EH (cell line): ENCODE measurements at regions not wholly inside any gene's neighbourhood (a gene's known extent, or its start where the extent isn't known, plus 50 kb on each side); places are given as distances from the start of the nearest gene placed in this dataset.

Source experiments
- DNase-seq: peaks from one replicate; pipeline ENCODE4 v3.0.0-alpha.2; 2015; ENCODE audit warnings: low read depth

DNA sequence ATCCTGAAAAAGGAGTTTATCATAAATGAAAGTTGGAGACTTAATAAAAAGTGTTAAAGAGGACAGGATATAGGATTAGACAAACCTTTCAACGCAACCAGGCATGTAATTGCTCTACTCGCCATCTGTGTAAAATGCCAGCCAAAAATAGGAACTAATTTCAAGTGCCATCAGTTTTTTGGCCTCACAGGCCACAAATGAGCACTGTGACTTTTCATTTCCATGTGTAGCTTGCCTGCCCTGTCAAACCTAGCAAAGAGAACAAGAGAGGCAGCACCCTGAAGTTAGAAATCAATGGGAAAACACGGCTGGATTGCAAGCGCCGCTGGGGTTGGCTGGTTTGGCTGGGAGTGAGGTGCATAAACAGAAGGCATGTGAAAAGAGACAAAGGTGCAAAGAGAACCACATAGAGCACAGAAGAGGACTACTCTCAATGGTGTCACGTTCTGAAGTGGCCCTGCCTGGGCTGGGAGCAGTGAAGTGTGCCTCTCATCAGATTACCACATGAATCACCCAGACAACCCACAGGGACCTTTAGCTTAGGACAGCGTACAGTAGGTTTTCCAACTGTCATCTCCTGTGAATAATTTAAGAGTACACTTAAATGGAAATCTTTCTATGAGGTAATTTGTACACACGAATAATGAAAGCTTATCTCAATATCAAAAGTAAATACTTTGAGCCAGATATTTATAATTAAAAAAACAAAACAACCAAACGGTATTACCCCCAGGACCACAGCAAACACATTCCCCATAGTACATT, 78.0 kb upstream of the NHSL1 start:
- no peak for DNase-seq

DNA sequence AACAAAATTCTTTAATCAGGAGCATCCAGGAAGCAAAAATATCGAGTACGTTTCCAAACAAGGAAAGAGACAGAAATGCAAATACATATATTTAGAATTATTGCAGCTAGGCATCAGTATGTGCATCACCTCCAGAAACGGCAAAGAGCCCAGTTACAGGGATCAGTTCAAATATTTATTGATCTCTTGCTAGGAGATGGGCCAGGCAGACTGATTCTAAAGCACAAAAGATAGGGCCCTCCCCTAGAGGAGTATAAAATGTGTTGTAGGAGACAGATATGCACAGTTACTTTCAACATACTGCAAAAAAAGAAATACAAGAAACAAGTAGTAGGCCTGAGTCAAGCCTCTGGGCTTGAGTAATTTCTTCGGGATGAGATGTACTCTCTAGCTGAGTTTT, 80.7 kb upstream of the NHSL1 start:
- no peak for DNase-seq

GRCh38 chr6:138580801-138581200, 81.5 kb upstream of the NHSL1 start:
- no peak for DNase-seq

GRCh38 chr6:138582573-138582972, 83.3 kb upstream of the NHSL1 start:
- peak; percentile 39 for DNase-seq

DNA sequence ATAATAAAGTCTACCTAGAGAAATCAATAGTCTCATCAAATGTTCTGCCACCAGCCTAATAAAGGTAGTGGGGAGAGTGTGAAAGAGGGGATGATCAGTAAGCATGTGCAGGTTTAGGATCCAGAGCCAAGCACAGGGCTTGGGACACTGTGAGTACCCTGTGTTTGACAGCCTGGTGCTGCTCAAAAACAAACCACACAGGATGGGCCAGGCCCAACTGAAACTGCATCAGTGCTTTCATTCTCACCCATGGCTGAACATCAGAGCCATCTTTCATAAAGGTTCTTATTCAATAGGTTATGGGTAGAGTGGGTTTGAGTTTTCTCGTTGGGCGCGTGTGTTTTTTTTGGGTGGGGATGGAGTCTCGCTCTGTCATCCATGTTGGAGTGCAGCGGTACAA, 87.3 kb upstream of the NHSL1 start:
- DNase-seq = no peak

DNA sequence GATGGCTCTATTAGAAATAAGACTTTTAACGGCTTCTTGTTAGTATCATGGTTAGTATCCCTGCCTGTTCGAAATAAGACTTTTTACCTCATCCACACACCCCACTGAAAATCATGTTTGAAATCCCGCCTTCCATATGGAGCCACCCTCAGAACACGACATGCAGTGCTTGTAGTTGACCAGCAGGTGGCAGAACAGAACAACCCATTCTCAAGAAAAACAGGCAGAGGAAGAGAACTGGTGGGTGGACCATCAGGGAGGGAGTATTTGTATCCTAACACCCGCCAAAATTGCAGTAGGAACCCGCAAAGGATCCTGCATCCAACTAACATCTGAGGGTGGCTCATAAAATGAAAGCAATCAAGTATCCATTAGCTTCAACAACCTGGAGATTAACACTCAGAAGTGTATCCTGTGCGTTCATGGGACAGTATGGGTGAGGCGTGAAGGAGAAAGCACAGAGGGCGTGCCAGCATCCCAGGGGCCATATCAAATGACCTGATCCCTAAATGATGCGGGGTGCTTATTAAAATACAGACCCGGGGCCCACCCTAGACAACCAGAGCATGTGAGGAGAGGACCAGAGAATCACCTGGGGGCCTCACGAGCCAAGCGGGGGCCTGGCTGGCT, 89.6 kb upstream of the NHSL1 start:
- DNase-seq = peak; percentile 78

- DNase-seq = peak; percentile 76
Measured at GRCh38 chr6:138590796-138591709, 91.8 kb upstream of the NHSL1 start.

- DNase-seq = no peak
Measured at GRCh38 chr6:138592749-138593123, 93.4 kb upstream of the NHSL1 start.

- DNase-seq = peak; percentile 97
Measured at GRCh38 chr6:138593124-138593877, 94.0 kb upstream of the NHSL1 start.

DNA sequence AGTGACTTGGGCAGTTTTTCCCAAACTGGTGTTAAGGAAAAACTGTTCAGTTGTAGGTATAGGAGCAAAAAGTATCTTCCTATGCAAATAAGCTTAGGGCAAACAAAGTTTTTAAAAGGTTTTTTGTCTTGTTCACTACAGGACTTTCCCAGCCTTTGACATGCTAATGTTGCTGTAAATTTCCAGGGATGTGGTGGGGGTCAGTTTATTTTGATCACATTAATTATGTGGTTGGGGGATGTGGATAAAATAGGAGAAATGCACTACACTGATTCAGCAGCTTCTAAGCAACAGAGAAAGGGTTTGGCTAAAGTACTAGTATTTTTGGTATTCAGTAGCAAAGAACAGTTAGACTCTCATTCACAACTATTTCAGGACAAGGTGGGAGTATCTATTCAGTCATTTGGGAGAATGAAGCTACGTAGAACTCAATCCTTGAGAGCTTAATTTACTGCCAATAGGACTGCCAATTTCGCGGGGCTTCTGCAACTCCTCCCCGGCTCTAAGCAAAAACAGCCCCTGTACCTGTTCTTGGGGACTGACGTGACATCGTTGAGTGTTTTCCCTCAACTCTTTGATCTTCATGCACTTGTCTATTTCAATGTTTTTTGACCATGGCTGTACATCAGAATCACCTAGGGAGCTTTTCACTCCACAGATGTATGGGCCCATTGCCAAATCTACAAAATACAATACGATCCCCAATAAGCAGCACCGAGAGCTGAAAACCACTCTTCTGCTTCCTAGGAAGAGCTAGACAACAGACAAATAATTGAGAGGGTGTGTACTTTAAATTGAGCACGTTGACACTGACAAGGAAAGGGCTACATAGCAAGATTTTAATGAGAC, 94.8 kb upstream of the NHSL1 start:
- no peak for DNase-seq

GRCh38 chr6:138594758-138595140, 95.5 kb upstream of the NHSL1 start:
- no peak for DNase-seq

GRCh38 chr6:138596126-138596525, 96.8 kb upstream of the NHSL1 start:
- peak; percentile 20 for DNase-seq

- no peak for DNase-seq
Measured at GRCh38 chr6:138596591-138596990, 97.3 kb upstream of the NHSL1 start.

DNA sequence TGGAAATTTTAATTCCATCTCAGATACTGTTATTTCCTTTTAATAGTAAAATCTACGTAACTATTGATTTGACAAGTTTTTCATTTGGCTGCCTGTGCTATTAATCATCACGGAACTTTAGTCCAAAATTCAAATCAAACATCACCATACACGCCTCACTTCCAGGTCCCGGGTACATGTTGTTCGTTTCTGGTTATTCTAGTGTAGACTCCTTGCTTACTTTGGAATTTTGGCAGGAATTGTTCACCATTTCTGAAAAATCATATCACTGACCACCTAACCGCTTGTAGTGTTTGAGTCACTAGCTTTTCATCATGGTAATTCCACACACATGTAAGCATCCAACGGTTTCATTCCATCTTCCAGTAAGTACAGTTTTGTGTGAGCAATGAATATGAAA, 98.0 kb upstream of the NHSL1 start:
- no peak for DNase-seq

- DNase-seq = no peak
Measured at GRCh38 chr6:138598562-138599173, 99.4 kb upstream of the NHSL1 start.

GRCh38 chr6:138600261-138600660, 101.0 kb upstream of the NHSL1 start:
- DNase-seq = no peak

GRCh38 chr6:138600726-138601125, 101.4 kb upstream of the NHSL1 start:
- DNase-seq = peak; percentile 67

DNA sequence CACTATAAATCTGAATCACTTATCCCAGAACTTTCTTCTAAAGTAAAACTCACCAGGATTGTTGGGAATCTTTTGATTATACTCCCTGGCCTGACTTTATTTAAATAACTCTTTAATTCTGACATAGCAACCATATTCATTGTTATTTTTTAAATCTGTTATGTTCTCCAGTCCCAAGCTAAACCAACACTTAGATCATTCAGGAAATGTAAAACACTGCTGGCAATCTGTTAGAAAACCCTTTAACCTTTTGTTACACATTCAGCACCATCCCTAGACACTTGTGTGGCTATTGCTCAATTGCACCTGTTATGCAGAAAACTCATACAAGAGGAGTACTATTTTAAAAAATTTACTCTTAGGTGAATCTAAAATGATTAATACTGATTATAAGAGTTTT, 101.8 kb upstream of the NHSL1 start:
- DNase-seq = peak; percentile 14

- DNase-seq = no peak
Measured at GRCh38 chr6:138605958-138606357, 106.7 kb upstream of the NHSL1 start.
